ENCODE measurements at regions not wholly inside any gene's neighbourhood (a gene's known extent, or its start where the extent isn't known, plus 50 kb on each side); places are given as distances from the start of the nearest gene placed in this dataset.

DNA sequence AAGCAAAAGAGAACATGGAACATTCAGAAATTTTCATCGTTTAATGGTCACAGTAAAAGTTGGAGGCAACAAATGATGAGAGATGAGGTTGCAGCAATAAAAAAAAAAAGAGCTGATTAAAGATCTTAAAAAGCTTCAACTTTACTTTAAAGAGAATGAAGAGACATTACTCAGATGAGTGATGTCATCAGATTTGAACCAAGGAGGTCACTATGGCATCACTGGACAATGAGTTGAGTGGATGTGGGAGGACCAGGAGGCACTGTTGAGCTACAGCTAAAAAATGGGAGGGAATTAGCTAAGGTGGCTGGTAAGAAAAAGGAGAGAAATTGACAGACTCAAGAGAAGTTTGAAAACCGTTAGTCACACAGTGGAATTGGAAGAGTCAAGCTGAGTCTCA, 138.4 kb downstream of the SST start:
- Histone ChIP-seq H3K4me1 (ENCODE audit: control insufficient read depth in 1 of 2, insufficient read depth in 2 of 2, low read length in 2 of 2) (no peaks in the 10 kb centered on the region), H4K20me1 (ENCODE audit: insufficient read depth, low read length) (no peaks in the 10 kb centered on the region), H3K9ac (ENCODE audit: insufficient read depth, low read length, poor library complexity, severe bottlenecking) (no peak overlapping the region), H3K27ac (ENCODE audit: low read depth in 1 of 2, low read length in 2 of 2) (no peak overlapping the region), H3K9me3 (replicated peaks in 1 of 2; ENCODE audit: control insufficient read depth in 1 of 2, insufficient read depth in 1 of 2, low read length in 2 of 2) (no peaks in the 10 kb centered on the region), H3K4me2 (replicated peaks; ENCODE audit: extremely low read depth, low read length, poor library complexity, severe bottlenecking) (no peak overlapping the region), H3K27me3 (ENCODE audit: control insufficient read depth in 2 of 2, insufficient read depth in 2 of 2, low read length in 2 of 2) (no peaks in the 10 kb centered on the region), H2AFZ (ENCODE audit: insufficient read depth, low read depth, low read length, poor library complexity, severe bottlenecking) (no peak overlapping the region), H3K4me3 (replicated peaks in 1 of 3; ENCODE audit: low read depth in 2 of 3, low read length in 3 of 3) (no peak overlapping the region), H3K79me2 (ENCODE audit: insufficient read depth, low read length) (no peaks in the 10 kb centered on the region), H3K36me3 (replicated peaks in 1 of 2; ENCODE audit: control insufficient read depth in 1 of 2, insufficient read depth in 2 of 2, low read length in 2 of 2) (no peaks in the 10 kb centered on the region)
- H3K36me3 Mint-ChIP-seq = no peaks in the 10 kb centered on the region
- no peak overlapping the region for H3K27ac Mint-ChIP-seq
- H3K4me3 Mint-ChIP-seq = no peak overlapping the region
- H3K27me3 Mint-ChIP-seq (ENCODE audit: low read depth in 3 of 3) = peaks cover 0 to 2% (median 0%) of the 10 kb centered on the region in 3 donors
- peaks cover 0 to 7% (median 4%) of the 10 kb centered on the region in 7 donors for H3K9me3 Mint-ChIP-seq
- intact Hi-C loops (cut with micrococcal nuclease) = no loop called here
- TF ChIP-seq CTCF (IDR thresholded peaks at IDR 0.05) = no peak
- no peak for DNase-seq
- 93% methylated on average over 1 of the region's 2 CpGs for WGBS (ENCODE audit: insufficient coverage)
- H3K4me1 Mint-ChIP-seq = no peaks in the 10 kb centered on the region

- Histone ChIP-seq H3K79me2 (ENCODE audit: insufficient read depth, low read length) (no peaks in the 10 kb centered on the region), H2AFZ (ENCODE audit: insufficient read depth, low read depth, low read length, poor library complexity, severe bottlenecking) (no peak overlapping the region), H3K27ac (ENCODE audit: low read depth in 1 of 2, low read length in 2 of 2) (no peak overlapping the region), H3K9me3 (replicated peaks in 1 of 2; ENCODE audit: control insufficient read depth in 1 of 2, insufficient read depth in 1 of 2, low read length in 2 of 2) (no peaks in the 10 kb centered on the region), H3K9ac (ENCODE audit: insufficient read depth, low read length, poor library complexity, severe bottlenecking) (no peak overlapping the region), H3K36me3 (replicated peaks in 1 of 2; ENCODE audit: control insufficient read depth in 1 of 2, insufficient read depth in 2 of 2, low read length in 2 of 2) (no peaks in the 10 kb centered on the region), H4K20me1 (ENCODE audit: insufficient read depth, low read length) (no peaks in the 10 kb centered on the region), H3K4me2 (replicated peaks; ENCODE audit: extremely low read depth, low read length, poor library complexity, severe bottlenecking) (no peak overlapping the region), H3K27me3 (ENCODE audit: control insufficient read depth in 2 of 2, insufficient read depth in 2 of 2, low read length in 2 of 2) (peaks cover 0 to 3% of the 10 kb centered on the region in 2 donors), H3K4me3 (replicated peaks in 1 of 3; ENCODE audit: low read depth in 2 of 3, low read length in 3 of 3) (no peak overlapping the region), H3K4me1 (ENCODE audit: control insufficient read depth in 1 of 2, insufficient read depth in 2 of 2, low read length in 2 of 2) (no peaks in the 10 kb centered on the region)
- intact Hi-C loops (cut with micrococcal nuclease) = no loop called here
- H3K27ac Mint-ChIP-seq = no peak overlapping the region
- no peak for DNase-seq
- TF ChIP-seq CTCF (IDR thresholded peaks at IDR 0.05) = no peak
- H3K27me3 Mint-ChIP-seq (ENCODE audit: low read depth in 3 of 3) = peaks cover 0 to 4% (median 1%) of the 10 kb centered on the region in 3 donors
- H3K4me3 Mint-ChIP-seq = no peak overlapping the region
- H3K36me3 Mint-ChIP-seq = no peaks in the 10 kb centered on the region
- H3K4me1 Mint-ChIP-seq = no peaks in the 10 kb centered on the region
- peaks cover 0 to 1% (median 0%) of the 10 kb centered on the region in 7 donors for H3K9me3 Mint-ChIP-seq
- no CpG with 5 or more reads among the region's 1 CpG for WGBS (ENCODE audit: insufficient coverage)
These were observed 147.3 kb downstream of the SST start for GRCh38 chr3:187522890-187523289.
